Left ventricle myocardium inferior (tissue), 1 donor: ENCODE measurements at regions not wholly inside any gene's neighbourhood (a gene's known extent, or its start where the extent isn't known, plus 50 kb on each side); places are given as distances from the start of the nearest gene placed in this dataset.

Experiments used
- DNase-seq: peaks from one replicate; pipeline ENCODE4 v3.0.0-alpha.2; 2020
- H3K27ac ChIP-seq: fragments of 200-600 bp; replicated peaks from 2 replicates; pipeline ENCODE4 v1.8.0; 2021
- H3K27me3 ChIP-seq: fragments of 200-600 bp; 2 replicates; pipeline ENCODE4 v1.8.0; 2021; ENCODE audit warnings: low read depth
- H3K36me3 ChIP-seq: fragments of 200-600 bp; 2 replicates; pipeline ENCODE4 v1.8.0; 2021
- H3K4me1 ChIP-seq: fragments of 200-600 bp; 2 replicates; pipeline ENCODE4 v1.8.0; 2021
- H3K4me3 ChIP-seq: fragments of 200-600 bp; 2 replicates; pipeline ENCODE4 v1.8.0; 2021; ENCODE audit warnings: mild to moderate bottlenecking, moderate library complexity
- H3K9me3 ChIP-seq: fragments of 200-600 bp; replicated peaks from 2 replicates; pipeline ENCODE4 v1.8.0; 2021
- CTCF ChIP-seq: fragments of 200-600 bp; IDR thresholded peaks from 2 replicates; pipeline ENCODE4 v1.8.0; 2021; ENCODE audit warnings: antibody characterized with exemption, mild to moderate bottlenecking, borderline replicate concordance
- intact Hi-C: fragments of 100-400 bp; cut with micrococcal nuclease; formaldehyde crosslinking; loops from one replicate; pipeline ENCODE4 v1.11.0; 2022
- donor health status: DM: no; HTN: yes; CAD: no; lungs with severe emphysema.

GRCh38 chr11:96447208-96448110 lies 57.6 kb downstream of the JRKL start:
- Histone ChIP-seq H3K9me3 (no peaks in the 10 kb centered on the region), H3K27ac (no peak overlapping the region), H3K27me3 (peaks cover 13% of the 10 kb centered on the region), H3K36me3 (no peaks in the 10 kb centered on the region), H3K4me1 (peaks cover 12% of the 10 kb centered on the region), H3K4me3 (no peak overlapping the region)
- intact Hi-C loops, result no loop called here
- no peak for TF ChIP-seq CTCF
- DNase-seq, result no peak

DNA sequence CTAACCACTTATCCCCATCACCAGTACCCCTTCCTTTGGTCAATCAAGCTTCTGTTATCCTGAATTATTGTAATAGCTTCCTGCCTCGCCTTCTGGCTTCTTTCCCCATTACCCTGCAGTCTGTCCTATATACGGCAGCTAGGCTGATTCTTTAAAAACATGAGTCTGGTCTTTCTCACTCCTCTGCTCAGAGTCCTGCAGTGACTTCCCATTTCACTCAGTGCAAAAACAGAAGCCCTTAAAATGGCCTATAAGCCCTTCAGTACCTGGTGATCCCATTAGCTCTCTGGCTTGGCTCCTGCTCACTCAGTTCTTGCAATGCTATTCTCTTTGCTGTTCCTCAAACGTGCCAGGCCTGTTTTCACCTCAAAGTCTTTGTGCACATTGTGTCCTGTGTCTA lies 58.4 kb downstream of the JRKL start:
- Histone ChIP-seq H3K27ac (no peak overlapping the region), H3K36me3 (no peaks in the 10 kb centered on the region), H3K9me3 (no peaks in the 10 kb centered on the region), H3K27me3 (peaks cover 13% of the 10 kb centered on the region), H3K4me3 (no peak overlapping the region), H3K4me1 (peaks cover 12% of the 10 kb centered on the region)
- DNase-seq, result no peak
- intact Hi-C loops, result no loop called here
- TF ChIP-seq CTCF, result no peak

- Histone ChIP-seq H3K4me3 (no peak overlapping the region), H3K27ac (no peak overlapping the region), H3K27me3 (peaks cover 11% of the 10 kb centered on the region), H3K36me3 (no peaks in the 10 kb centered on the region), H3K9me3 (no peaks in the 10 kb centered on the region), H3K4me1 (no peaks in the 10 kb centered on the region)
- intact Hi-C loops, result no loop called here
- TF ChIP-seq CTCF, result no peak
- DNase-seq, result no peak
Measured at GRCh38 chr11:96456111-96456510, 66.3 kb downstream of the JRKL start.

DNA sequence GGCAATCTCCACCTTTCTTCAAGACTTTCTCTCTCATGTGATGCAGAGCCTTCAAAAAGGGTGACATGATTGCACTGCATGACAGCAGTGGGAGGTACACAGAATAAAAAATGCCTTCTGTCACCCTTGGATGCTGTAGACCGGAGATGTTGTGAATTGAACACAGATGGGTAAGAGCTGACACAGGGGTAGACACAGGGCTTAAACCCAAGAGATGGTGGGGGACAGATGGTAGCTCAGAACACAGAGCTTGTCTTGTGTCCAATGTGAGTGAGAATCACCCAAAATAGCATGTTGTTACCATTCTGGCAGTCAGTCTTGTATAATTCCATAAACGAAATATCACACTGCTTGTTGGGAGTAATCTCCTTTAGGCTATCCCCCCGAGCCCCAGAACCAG lies 69.9 kb downstream of the JRKL start:
- H3K27ac ChIP-seq, result no peak overlapping the region
- intact Hi-C loops, result no loop called here
- H3K27me3 ChIP-seq, result peaks cover 11% of the 10 kb centered on the region
- peaks cover 8% of the 10 kb centered on the region for H3K4me1 ChIP-seq
- no peaks in the 10 kb centered on the region for H3K36me3 ChIP-seq
- no peak for DNase-seq
- H3K4me3 ChIP-seq, result no peak overlapping the region
- no peaks in the 10 kb centered on the region for H3K9me3 ChIP-seq
- TF ChIP-seq CTCF, result no peak

DNA sequence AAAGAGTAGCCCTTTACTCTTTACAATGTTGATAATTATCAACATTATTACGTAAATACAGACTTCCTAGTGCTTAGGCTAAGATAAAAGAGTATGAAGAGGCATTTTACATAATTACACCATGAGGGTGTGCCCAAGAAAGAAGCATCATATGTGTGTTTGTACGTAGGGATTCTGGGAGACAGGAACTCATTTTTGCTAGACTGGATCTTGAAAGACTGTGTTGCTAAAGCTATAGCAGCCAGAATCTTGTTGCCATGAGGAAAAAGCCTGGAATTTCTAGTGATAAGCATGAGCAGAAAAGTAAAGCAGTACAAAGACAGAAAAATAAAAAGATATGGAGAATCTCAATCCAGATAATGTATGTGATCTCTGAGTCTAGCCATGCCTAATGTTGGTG lies 72.1 kb downstream of the JRKL start:
- Histone ChIP-seq H3K9me3 (no peaks in the 10 kb centered on the region), H3K27me3 (peaks cover 5% of the 10 kb centered on the region), H3K36me3 (no peaks in the 10 kb centered on the region), H3K4me3 (no peak overlapping the region), H3K27ac (no peak overlapping the region), H3K4me1 (peaks cover 14% of the 10 kb centered on the region)
- no peak for TF ChIP-seq CTCF
- intact Hi-C loops, result no loop called here
- DNase-seq, result no peak
